ENCODE measurements at regions not wholly inside any gene's neighbourhood (a gene's known extent, or its start where the extent isn't known, plus 50 kb on each side); places are given as distances from the start of the nearest gene placed in this dataset.

GRCh38 chr18:41761333-41762018 is 193.6 kb upstream of the PIK3C3 start:
- TF ChIP-seq POLR2A (IDR thresholded peaks at IDR 0.05; ENCODE audit: low read depth, low read length): no peak
- TF ChIP-seq CTCF (IDR thresholded peaks at IDR 0.05; ENCODE audit: extremely low read depth in 1 of 2, insufficient read depth in 1 of 2, low read depth in 1 of 2, low read length in 2 of 2): no peak
- TF ChIP-seq, protein P1, sequence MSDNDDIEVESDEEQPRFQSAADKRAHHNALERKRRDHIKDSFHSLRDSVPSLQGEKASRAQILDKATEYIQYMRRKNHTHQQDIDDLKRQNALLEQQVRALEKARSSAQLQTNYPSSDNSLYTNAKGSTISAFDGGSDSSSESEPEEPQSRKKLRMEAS (IDR thresholded peaks at IDR 0.05; ENCODE audit: insufficient read depth, insufficient read length): no peak
- TF ChIP-seq EZH2 (IDR thresholded peaks at IDR 0.05; ENCODE audit: borderline replicate concordance, low read depth, low read length, severe bottlenecking): no peak
- TF ChIP-seq MYC (IDR thresholded peaks at IDR 0.05; ENCODE audit: low read depth, low read length): no peak
- TF ChIP-seq GATA2 (IDR thresholded peaks at IDR 0.05; ENCODE audit: insufficient read depth, insufficient read length, low read depth, low read length): no peak
- TF ChIP-seq POLR2AphosphoS5 (IDR thresholded peaks at IDR 0.05; ENCODE audit: insufficient read depth, low read depth, low read length): no peak
- no peak for TF ChIP-seq FOS (IDR thresholded peaks at IDR 0.05; ENCODE audit: borderline replicate concordance, insufficient read depth, low read length)
- TF ChIP-seq JUN (IDR thresholded peaks at IDR 0.05; ENCODE audit: borderline replicate concordance, insufficient read depth, insufficient read length, low read depth): no peak

Measured in endothelial cell of umbilical vein (primary cell).